H1 (cell line): ENCODE measurements at regions not wholly inside any gene's neighbourhood (a gene's known extent, or its start where the extent isn't known, plus 50 kb on each side); places are given as distances from the start of the nearest gene placed in this dataset.

Experiments
- CTCF ChIA-PET: fragments of 300-600 bp; sonication (Branson Sonifier 250); formaldehyde crosslinking; loops from one replicate; lab custom pipeline; 2021; ENCODE audit not compliant: partially characterized antibody; lab: Charles Lee
- POLR2A ChIA-PET: fragments of 300-600 bp; sonication (Branson Sonifier 250); formaldehyde crosslinking; loops from one replicate; lab custom pipeline; 2021; ENCODE audit warnings: inconsistent platforms; ENCODE audit not compliant: partially characterized antibody; lab: Charles Lee
- DNase-seq, 2 experiments: peaks; one replicate each; pipeline versions ENCODE4 v3.0.0 to v3.0.0-alpha.2; 2010 to 2022; ENCODE audit warnings: low spot score in 2 of 2, low read depth in 1 of 2, mixed read lengths in 1 of 2
- FAIRE-seq: peaks from 2 replicates; lab custom pipeline; 2011; peaks lifted over from hg19 to GRCh38; lab: Jason Lieb, UNC
- H2AFZ ChIP-seq: 2 replicates; pipeline ENCODE4 v1.8.1; 2012; ENCODE audit warnings: low read length, inconsistent platforms
- H2AK5ac ChIP-seq: 2 replicates; pipeline ENCODE4 v1.6.1; 2013; ENCODE audit warnings: low read depth, low read length
- H2BK120ac ChIP-seq: replicated peaks from 2 replicates; pipeline ENCODE3; 2013; ENCODE audit warnings: low read depth, low read length, inconsistent platforms
- H2BK12ac ChIP-seq: 2 replicates; pipeline ENCODE4 v1.6.1; 2013; ENCODE audit warnings: low read depth, low read length
- H2BK15ac ChIP-seq: 2 replicates; pipeline ENCODE4 v1.6.1; 2013; ENCODE audit warnings: low read length
- H2BK20ac ChIP-seq: 2 replicates; pipeline ENCODE4 v1.6.1; 2013; ENCODE audit warnings: low read length
- H2BK5ac ChIP-seq: 2 replicates; pipeline ENCODE4 v1.6.1; 2013; ENCODE audit warnings: low read depth, low read length
- H3K14ac ChIP-seq: 2 replicates; pipeline ENCODE4 v1.6.1; 2013; ENCODE audit warnings: inconsistent platforms; ENCODE audit not compliant: insufficient read length
- H3K18ac ChIP-seq: 2 replicates; pipeline ENCODE4 v1.6.1; 2013; ENCODE audit warnings: low read length; ENCODE audit errors: extremely low read depth
- H3K23ac ChIP-seq: 2 replicates; pipeline ENCODE4 v1.6.1; 2013; ENCODE audit warnings: inconsistent platforms; ENCODE audit not compliant: insufficient read length
- H3K23me2 ChIP-seq: 2 replicates; pipeline ENCODE4 v1.6.1; 2013; ENCODE audit warnings: low read depth, low read length
- H3K27ac ChIP-seq: 2 replicates; pipeline ENCODE4 v1.6.1; 2011; ENCODE audit warnings: low read depth, low read length, inconsistent platforms
- H3K27me3 ChIP-seq, 4 experiments: replicated peaks in 1 of 4; 1 replicate in 1 of 4; 2 replicates in 3 of 4; pipeline versions ENCODE4 v1.6.1 to v1.8.1; 2011 to 2013; ENCODE audit warnings: low read length in 3 of 4, mild to moderate bottlenecking in 3 of 4, inconsistent platforms in 2 of 4, mixed read lengths in 2 of 4, moderate library complexity in 1 of 4; ENCODE audit not compliant: control insufficient read depth in 3 of 4, insufficient read depth in 3 of 4; ENCODE audit errors: extremely low read depth in 1 of 4
- H3K36me3 ChIP-seq, 4 experiments: 2 replicates each; pipeline versions ENCODE4 v1.6.1 to v1.8.1; 2011 to 2013; ENCODE audit warnings: mild to moderate bottlenecking in 4 of 4, low read length in 3 of 4, moderate library complexity in 2 of 4, control low read depth in 1 of 4, inconsistent platforms in 1 of 4; ENCODE audit not compliant: insufficient read depth in 4 of 4, control insufficient read depth in 2 of 4
- H3K4ac ChIP-seq: replicated peaks from 2 replicates; pipeline ENCODE3; 2013; ENCODE audit warnings: low read length, low read depth, mixed read lengths, inconsistent platforms; ENCODE audit not compliant: insufficient read length
- H3K4me1 ChIP-seq, 4 experiments: replicated peaks in 1 of 4; 1 replicate in 1 of 4; 2 replicates in 3 of 4; pipeline versions ENCODE4 v1.6.1 to v1.8.1; 2011 to 2013; ENCODE audit warnings: low read length in 3 of 4, inconsistent platforms in 2 of 4, mixed read lengths in 1 of 4; ENCODE audit not compliant: insufficient read depth in 4 of 4, control insufficient read depth in 3 of 4
- H3K4me2 ChIP-seq, 2 experiments: 2 replicates each; pipeline versions ENCODE4 v1.6.1 to v1.8.1; 2011 to 2013; ENCODE audit warnings: low read depth in 2 of 2, low read length in 2 of 2, control low read depth in 1 of 2, inconsistent platforms in 1 of 2, mild to moderate bottlenecking in 1 of 2; ENCODE audit not compliant: insufficient read depth in 1 of 2
- H3K4me3 ChIP-seq, 4 experiments: fragments of 200-600, 300-600 bp in 1 of 4; sonication (generic), shearing (Covaris generic), sonication (Bioruptor Twin) in 1 of 4; 2 replicates each; pipeline versions ENCODE4 v1.5.1 to v1.8.1; 2011 to 2016; ENCODE audit warnings: low read length in 4 of 4, low read depth in 3 of 4, control low read depth in 2 of 4, inconsistent platforms in 2 of 4, mild to moderate bottlenecking in 2 of 4, mixed read lengths in 1 of 4, moderate library complexity in 1 of 4; ENCODE audit not compliant: insufficient read depth in 2 of 4; ENCODE audit errors: extremely low read depth in 1 of 4
- H3K56ac ChIP-seq: replicated peaks from 2 replicates; pipeline ENCODE3; 2013; ENCODE audit warnings: low read depth, mild to moderate bottlenecking, mixed read lengths, low read length, inconsistent platforms; ENCODE audit not compliant: insufficient read length
- H3K79me1 ChIP-seq: 2 replicates; pipeline ENCODE4 v1.6.1; 2013; ENCODE audit warnings: low read depth, low read length, control low read depth
- H3K79me2 ChIP-seq, 2 experiments: 2 replicates each; pipeline versions ENCODE4 v1.6.1 to v1.8.1; 2012 to 2013; ENCODE audit warnings: low read length in 2 of 2, mild to moderate bottlenecking in 2 of 2, inconsistent platforms in 1 of 2; ENCODE audit not compliant: insufficient read depth in 2 of 2, control insufficient read depth in 1 of 2
- H3K9ac ChIP-seq, 4 experiments: replicated peaks in 1 of 4; 1 replicate in 1 of 4; 2 replicates in 3 of 4; pipeline versions ENCODE4 v1.6.1 to v1.8.1; 2011 to 2013; ENCODE audit warnings: low read depth in 3 of 4, low read length in 3 of 4, control low read depth in 2 of 4, mild to moderate bottlenecking in 2 of 4, moderate library complexity in 2 of 4, inconsistent platforms in 1 of 4; ENCODE audit errors: extremely low read depth in 1 of 4
- H3K9me3 ChIP-seq, 2 experiments: 2 replicates each; pipeline versions ENCODE4 v1.6.1 to v1.8.1; 2012 to 2013; ENCODE audit warnings: mild to moderate bottlenecking in 2 of 2, moderate library complexity in 2 of 2, control low read depth in 1 of 2, inconsistent platforms in 1 of 2, low read depth in 1 of 2, low read length in 1 of 2, mixed read lengths in 1 of 2; ENCODE audit not compliant: insufficient read depth in 2 of 2
- H4K20me1 ChIP-seq, 2 experiments: replicated peaks in 1 of 2; 2 replicates each; pipeline versions ENCODE3 to v1.8.1; 2011 to 2013; ENCODE audit warnings: inconsistent platforms in 2 of 2, low read length in 2 of 2, mild to moderate bottlenecking in 1 of 2; ENCODE audit not compliant: insufficient read depth in 2 of 2, control insufficient read depth in 1 of 2
- H4K5ac ChIP-seq: 2 replicates; pipeline ENCODE4 v1.6.1; 2013; ENCODE audit warnings: low read length, low read depth, mixed read lengths, inconsistent platforms; ENCODE audit not compliant: insufficient read length
- H4K8ac ChIP-seq: 2 replicates; pipeline ENCODE4 v1.8.0; 2013; ENCODE audit warnings: mild to moderate bottlenecking, moderate library complexity, low read length, inconsistent platforms; ENCODE audit not compliant: insufficient read depth; ENCODE audit errors: extremely low read depth
- H4K91ac ChIP-seq: replicated peaks from 2 replicates; pipeline ENCODE3; 2013; ENCODE audit warnings: low read length, mixed read lengths, inconsistent platforms; ENCODE audit not compliant: insufficient read length
- BRCA1 ChIP-seq: IDR thresholded peaks from 2 replicates; pipeline ENCODE4 v1.6.1; 2012; ENCODE audit warnings: low read depth, low read length, improper control_type of control experiment
- CEBPB ChIP-seq: IDR thresholded peaks from 2 replicates; pipeline ENCODE4 v1.6.1; 2012; ENCODE audit warnings: low read depth, low read length
- CREB1 ChIP-seq: IDR thresholded peaks from 2 replicates; pipeline ENCODE4 v1.6.1; 2012; ENCODE audit warnings: inconsistent platforms
- EGR1 ChIP-seq: IDR thresholded peaks from 2 replicates; pipeline ENCODE4 v1.6.1; 2011; ENCODE audit warnings: low read depth, low read length, borderline replicate concordance
- EZH2 ChIP-seq: fragments of 200-600 bp; sonication (generic); IDR thresholded peaks from 2 replicates; pipeline ENCODE4 v1.7.1; 2012; ENCODE audit warnings: low read depth, mild to moderate bottlenecking, moderate library complexity, low read length, inconsistent platforms; ENCODE audit not compliant: severe bottlenecking
- JUN ChIP-seq: IDR thresholded peaks from 2 replicates; pipeline ENCODE4 v1.6.1; 2011; ENCODE audit warnings: low read depth, mild to moderate bottlenecking, improper control_type of control experiment, low read length
- JUND ChIP-seq: IDR thresholded peaks from 2 replicates; pipeline ENCODE4 v1.6.1; 2011; ENCODE audit warnings: mild to moderate bottlenecking, improper control_type of control experiment, low read length
- POLR2AphosphoS5 ChIP-seq: IDR thresholded peaks from 2 replicates; pipeline ENCODE4 v1.6.1; 2011; ENCODE audit warnings: low read depth, low read length
- TAF1 ChIP-seq: IDR thresholded peaks from 2 replicates; pipeline ENCODE4 v1.6.1; 2011; ENCODE audit warnings: mild to moderate bottlenecking, low read depth, low read length
- ZNF274 ChIP-seq: IDR thresholded peaks from 2 replicates; pipeline ENCODE4 v1.7.0; 2012; ENCODE audit warnings: low read length, borderline replicate concordance; ENCODE audit errors: extremely low read depth
- WGBS, 2 experiments: shearing (Covaris generic) in 1 of 2; methylation state at CpG; one replicate each; pipeline versions ENCODE4 v1.1.6 to v1.1.7; 2013 to 2015; ENCODE audit warnings: low lambda C conversion rate in 2 of 2, mixed read lengths in 2 of 2, inconsistent platforms in 1 of 2, low coverage in 1 of 2, missing lambda C conversion rate in 1 of 2; ENCODE audit not compliant: insufficient replicate concordance in 2 of 2, insufficient coverage in 1 of 2, insufficient read length in 1 of 2; ENCODE audit errors: extremely low coverage in 1 of 2, missing lambda C conversion rate in 1 of 2; 5-methylcytosine and 5-hydroxymethylcytosine counted together
- TF ChIP-seq, protein P1 (sequence below), 3 experiments: IDR thresholded peaks; 1 replicate in 2 of 3; 2 replicates in 1 of 3; pipeline versions ENCODE4 v1.5.1 to v1.6.1; 2011; ENCODE audit warnings: low read length in 3 of 3, mild to moderate bottlenecking in 3 of 3, inconsistent platforms in 2 of 3, low read depth in 1 of 3, moderate library complexity in 1 of 3; ENCODE audit not compliant: insufficient read depth in 1 of 3; ENCODE audit errors: control extremely low read depth in 1 of 3
- TF ChIP-seq, protein P2 (sequence below): IDR thresholded peaks from 2 replicates; pipeline ENCODE4 v1.6.1; 2011; ENCODE audit warnings: low read depth, mild to moderate bottlenecking, low read length; ENCODE audit not compliant: insufficient read depth

DNA sequence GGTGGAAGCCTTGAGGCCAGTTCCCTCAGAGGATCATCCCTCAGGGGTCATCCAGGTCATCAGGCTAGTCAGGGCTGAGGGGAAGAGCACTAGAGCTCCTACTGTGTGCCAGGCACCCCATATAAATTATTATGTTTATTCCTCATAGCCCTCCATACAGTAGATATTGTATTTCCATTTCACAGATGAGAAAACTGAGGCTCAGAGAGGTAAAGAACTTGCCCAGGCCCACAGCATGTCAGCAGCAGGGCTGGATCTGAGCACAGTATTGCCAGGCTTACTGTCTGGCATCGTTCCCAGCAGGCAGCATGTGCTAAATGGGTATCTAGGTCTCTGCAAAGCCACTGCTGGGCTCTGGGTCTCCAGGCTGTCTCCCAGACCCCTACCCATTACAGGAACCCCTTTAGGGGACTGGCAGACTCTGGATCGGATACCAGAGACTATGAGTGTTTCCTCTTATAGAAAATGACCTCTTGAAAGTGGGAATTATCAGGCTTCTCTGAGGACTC lies 153.3 kb downstream of the PTPRU start:
- ChIA-PET POLR2A (no interaction called here), CTCF (interaction anchor here (0.7 to 1.0 kb wide), 4 partner anchors 20 to 314 kb away, joined by 3 to 4 read pairs (median 3); no protein-coding TSS in a partner anchor)
- H4K91ac ChIP-seq = no peak overlapping the region
- DNase-seq (peak in 1 of 2 experiments; percentile 28), FAIRE-seq (no peak)
- no peak overlapping the region for H3K4me2 ChIP-seq
- H3K27me3 ChIP-seq = no peaks in the 10 kb centered on the region
- H2AFZ ChIP-seq = no peak overlapping the region
- no peak overlapping the region for H3K23ac ChIP-seq
- H4K8ac ChIP-seq = no peak overlapping the region
- no peak overlapping the region for H3K14ac ChIP-seq
- H2AK5ac ChIP-seq = no peak overlapping the region
- H3K18ac ChIP-seq = no peak overlapping the region
- no peak overlapping the region for H3K27ac ChIP-seq
- no peaks in the 10 kb centered on the region for H3K79me1 ChIP-seq
- no peaks in the 10 kb centered on the region for H3K23me2 ChIP-seq
- H2BK120ac ChIP-seq = no peak overlapping the region
- no peak overlapping the region for H2BK20ac ChIP-seq
- H3K36me3 ChIP-seq = no peaks in the 10 kb centered on the region
- H2BK15ac ChIP-seq = no peak overlapping the region
- 87% methylated on average over 2 of the region's 2 CpGs; no CpG with 5 or more reads in 1 of the 2 experiments for WGBS, 2 experiments
- no peak overlapping the region for H2BK5ac ChIP-seq
- no peaks in the 10 kb centered on the region for H3K9me3 ChIP-seq
- H4K20me1 ChIP-seq = no peaks in the 10 kb centered on the region
- no peak overlapping the region for H3K4ac ChIP-seq
- H4K5ac ChIP-seq = no peak overlapping the region
- H3K4me1 ChIP-seq = no peaks in the 10 kb centered on the region; a peak in 1 of 7 replicates
- no peak overlapping the region for H3K4me3 ChIP-seq
- H2BK12ac ChIP-seq = no peak overlapping the region
- H3K9ac ChIP-seq = no peak overlapping the region
- no peaks in the 10 kb centered on the region for H3K79me2 ChIP-seq
- H3K56ac ChIP-seq = no peak overlapping the region
- TF ChIP-seq ZNF274 = no peak
- TF ChIP-seq BRCA1 = no peak
- no peak for TF ChIP-seq CREB1
- TF ChIP-seq TAF1 = no peak
- TF ChIP-seq, protein P1, sequence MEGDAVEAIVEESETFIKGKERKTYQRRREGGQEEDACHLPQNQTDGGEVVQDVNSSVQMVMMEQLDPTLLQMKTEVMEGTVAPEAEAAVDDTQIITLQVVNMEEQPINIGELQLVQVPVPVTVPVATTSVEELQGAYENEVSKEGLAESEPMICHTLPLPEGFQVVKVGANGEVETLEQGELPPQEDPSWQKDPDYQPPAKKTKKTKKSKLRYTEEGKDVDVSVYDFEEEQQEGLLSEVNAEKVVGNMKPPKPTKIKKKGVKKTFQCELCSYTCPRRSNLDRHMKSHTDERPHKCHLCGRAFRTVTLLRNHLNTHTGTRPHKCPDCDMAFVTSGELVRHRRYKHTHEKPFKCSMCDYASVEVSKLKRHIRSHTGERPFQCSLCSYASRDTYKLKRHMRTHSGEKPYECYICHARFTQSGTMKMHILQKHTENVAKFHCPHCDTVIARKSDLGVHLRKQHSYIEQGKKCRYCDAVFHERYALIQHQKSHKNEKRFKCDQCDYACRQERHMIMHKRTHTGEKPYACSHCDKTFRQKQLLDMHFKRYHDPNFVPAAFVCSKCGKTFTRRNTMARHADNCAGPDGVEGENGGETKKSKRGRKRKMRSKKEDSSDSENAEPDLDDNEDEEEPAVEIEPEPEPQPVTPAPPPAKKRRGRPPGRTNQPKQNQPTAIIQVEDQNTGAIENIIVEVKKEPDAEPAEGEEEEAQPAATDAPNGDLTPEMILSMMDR (IDR thresholded peaks at IDR 0.05; ENCODE audit: control extremely low read depth in 1 of 3, insufficient read depth in 1 of 3, low read depth in 1 of 3, low read length in 3 of 3) = no peak
- TF ChIP-seq JUN = no peak
- no peak for TF ChIP-seq EZH2
- TF ChIP-seq POLR2AphosphoS5 = no peak
- no peak for TF ChIP-seq CEBPB
- no peak for TF ChIP-seq JUND
- TF ChIP-seq EGR1 = no peak
- TF ChIP-seq, protein P2, sequence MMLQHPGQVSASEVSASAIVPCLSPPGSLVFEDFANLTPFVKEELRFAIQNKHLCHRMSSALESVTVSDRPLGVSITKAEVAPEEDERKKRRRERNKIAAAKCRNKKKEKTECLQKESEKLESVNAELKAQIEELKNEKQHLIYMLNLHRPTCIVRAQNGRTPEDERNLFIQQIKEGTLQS = no peak
